ENCODE measurements at regions not wholly inside any gene's neighbourhood (a gene's known extent, or its start where the extent isn't known, plus 50 kb on each side); places are given as distances from the start of the nearest gene placed in this dataset.

- DNase-seq: no peak
Measured at GRCh38 chr19:16000024-16000663, 51.3 kb downstream of the OR10H4 start.

- peak; percentile 54 for DNase-seq
Measured at GRCh38 chr19:16001481-16002312, 52.9 kb downstream of the OR10H4 start.

- DNase-seq: no peak
Measured at GRCh38 chr19:16002406-16003384, 53.9 kb downstream of the OR10H4 start.

- DNase-seq: no peak
Measured at GRCh38 chr19:16003391-16003790, 54.6 kb downstream of the OR10H4 start.

GRCh38 chr19:16005925-16006324 is 57.1 kb downstream of the OR10H4 start:
- no peak for DNase-seq

- DNase-seq: no peak
Measured at GRCh38 chr19:16012552-16012951, 63.7 kb upstream of the TPM4 start.

GRCh38 chr19:16013181-16013850 is 63.0 kb upstream of the TPM4 start:
- DNase-seq: no peak

GRCh38 chr19:16013851-16014840 is 62.1 kb upstream of the TPM4 start:
- DNase-seq: no peak

- no peak for DNase-seq
Measured at GRCh38 chr19:16014923-16015804, 61.1 kb upstream of the TPM4 start.

- DNase-seq: no peak
Measured at GRCh38 chr19:16015805-16016173, 60.5 kb upstream of the TPM4 start.

GRCh38 chr19:16016226-16017137 is 59.8 kb upstream of the TPM4 start:
- no peak for DNase-seq

- DNase-seq: no peak
Measured at GRCh38 chr19:16017138-16017490, 59.2 kb upstream of the TPM4 start.

GRCh38 chr19:16018106-16018755 is 58.1 kb upstream of the TPM4 start:
- no peak for DNase-seq

GRCh38 chr19:16018801-16019551 is 57.3 kb upstream of the TPM4 start:
- no peak for DNase-seq

- no peak for DNase-seq
Measured at GRCh38 chr19:16019691-16020448, 56.4 kb upstream of the TPM4 start.

- no peak for DNase-seq
Measured at GRCh38 chr19:16021796-16022195, 54.5 kb upstream of the TPM4 start.

- no peak for DNase-seq
Measured at GRCh38 chr19:16022251-16022650, 54.0 kb upstream of the TPM4 start.
